ENCODE measurements at regions not wholly inside any gene's neighbourhood (a gene's known extent, or its start where the extent isn't known, plus 50 kb on each side); places are given as distances from the start of the nearest gene placed in this dataset.
"Not testable (repeated sequence)": the region's sequence is repeated elsewhere in the genome, so short reads cannot be mapped to it uniquely, and the experiment has no call there.

DNA sequence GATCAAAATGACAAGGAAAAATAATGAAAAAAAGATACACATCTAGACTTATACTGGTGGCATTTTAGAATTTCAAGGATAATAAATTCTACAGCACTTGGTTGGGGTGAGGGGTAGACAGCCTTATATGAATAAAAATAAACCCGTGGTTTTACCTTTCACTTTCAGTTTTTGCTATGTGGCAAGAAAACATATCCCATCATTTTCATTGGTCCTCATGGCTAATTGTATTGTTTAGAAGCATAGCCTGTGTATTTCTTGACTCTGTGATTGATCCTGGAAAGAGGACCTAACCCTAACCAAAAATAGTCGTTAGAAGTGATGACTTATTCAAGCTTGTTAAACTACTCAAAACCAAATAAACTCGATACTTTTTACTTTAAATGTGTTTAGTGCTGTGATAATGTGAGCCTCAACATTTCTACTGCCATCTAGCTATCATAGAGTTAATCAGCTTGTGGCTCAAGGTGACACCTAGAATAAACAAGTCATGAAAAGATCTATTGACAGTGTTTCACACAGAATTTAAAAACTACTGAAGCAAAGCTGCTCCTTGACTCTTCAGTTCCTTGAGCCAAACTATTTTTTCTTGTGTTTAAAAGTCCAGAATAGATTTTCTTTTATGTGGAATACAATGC is 153.3 kb upstream of the IZUMO3 start:
- CTCF ChIA-PET: no interaction called here
- Mint-ChIP-seq H3K27me3 (no peaks in the 10 kb centered on the region), H3K9me3 (peaks cover 6% of the 10 kb centered on the region), H3K4me1 (no peaks in the 10 kb centered on the region), H3K4me3 (no peak overlapping the region), H3K27ac (no peak overlapping the region), H3K36me3 (ENCODE audit: low read depth) (no peaks in the 10 kb centered on the region)
- POLR2A ChIA-PET: no interaction called here
- DNase-seq: no peak

DNA sequence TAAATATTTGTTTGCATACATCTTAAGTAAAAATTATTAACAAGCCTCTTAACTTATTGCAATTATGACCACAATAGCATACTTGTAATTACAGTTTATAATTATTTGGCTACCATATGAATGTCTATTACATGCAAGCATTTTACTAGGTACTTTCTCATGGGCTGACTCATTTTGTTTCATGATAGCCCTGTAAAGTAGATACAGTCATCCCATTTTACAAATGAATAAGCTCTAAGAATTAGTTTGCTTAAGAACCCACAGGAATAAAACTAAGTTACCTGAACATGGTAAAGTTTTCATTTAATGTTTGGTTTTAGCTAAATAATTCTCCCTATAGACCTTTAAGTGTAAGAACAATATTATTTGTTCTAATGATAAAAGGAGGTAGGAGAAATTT is 126.6 kb upstream of the IZUMO3 start:
- H3K4me1 Mint-ChIP-seq: no peaks in the 10 kb centered on the region
- H3K36me3 Mint-ChIP-seq (ENCODE audit: low read depth): no peaks in the 10 kb centered on the region
- ChIA-PET POLR2A (no interaction called here), CTCF (no interaction called here)
- peaks cover 8% of the 10 kb centered on the region for H3K9me3 Mint-ChIP-seq
- no peaks in the 10 kb centered on the region for H3K27me3 Mint-ChIP-seq
- DNase-seq: no peak
- H3K27ac Mint-ChIP-seq: no peak overlapping the region
- H3K4me3 Mint-ChIP-seq: no peak overlapping the region

DNA sequence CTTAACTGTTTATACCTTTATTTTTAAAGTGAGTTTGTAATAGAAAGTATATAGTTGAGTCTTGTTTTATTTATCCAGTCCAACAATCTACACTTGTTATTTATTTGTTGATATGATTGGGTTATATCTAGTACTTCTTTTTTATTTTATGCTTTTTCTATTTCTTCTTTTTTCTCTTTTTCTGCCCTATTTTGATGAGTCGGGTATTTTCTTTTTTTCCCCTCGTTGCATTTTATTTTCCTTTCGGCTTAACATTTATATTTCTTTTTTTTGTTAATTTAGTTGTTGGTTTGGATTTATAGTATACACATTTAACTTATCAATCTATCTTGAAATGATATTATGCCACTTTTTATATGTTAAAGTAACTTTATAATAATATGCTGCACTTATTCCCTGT is 111.7 kb upstream of the IZUMO3 start:
- Mint-ChIP-seq H3K27me3 (no peaks in the 10 kb centered on the region), H3K27ac (no peak overlapping the region), H3K4me1 (no peaks in the 10 kb centered on the region), H3K36me3 (ENCODE audit: low read depth) (no peaks in the 10 kb centered on the region), H3K9me3 (peaks cover 16% of the 10 kb centered on the region), H3K4me3 (no peak overlapping the region)
- ChIA-PET CTCF (no interaction called here), POLR2A (no interaction called here)
- no peak for DNase-seq

DNA sequence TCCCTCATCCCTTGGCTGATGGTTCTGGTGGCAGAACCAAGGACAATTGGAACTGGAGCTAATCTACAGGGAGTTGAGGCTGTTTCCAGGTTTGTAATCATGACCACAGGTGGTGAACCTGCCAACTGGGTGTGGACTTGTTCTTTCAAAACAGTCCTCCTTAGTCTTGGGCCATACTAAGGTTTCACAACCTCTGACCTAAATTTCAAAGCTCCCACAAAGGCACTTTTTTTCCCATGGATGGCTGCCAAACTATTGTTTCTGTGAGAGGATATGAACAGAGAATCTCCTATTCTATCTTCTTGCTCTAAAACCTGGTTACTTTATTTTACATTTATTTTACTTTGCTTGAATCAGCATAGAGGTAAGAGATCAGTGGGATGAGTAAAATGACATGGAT is 106.5 kb upstream of the IZUMO3 start:
- H3K27me3 Mint-ChIP-seq: no peaks in the 10 kb centered on the region
- H3K9me3 Mint-ChIP-seq: peaks cover 11% of the 10 kb centered on the region
- no peaks in the 10 kb centered on the region for H3K4me1 Mint-ChIP-seq
- no peak overlapping the region for H3K4me3 Mint-ChIP-seq
- H3K27ac Mint-ChIP-seq: no peak overlapping the region
- DNase-seq: no peak
- ChIA-PET POLR2A (no interaction called here), CTCF (no interaction called here)
- H3K36me3 Mint-ChIP-seq (ENCODE audit: low read depth): no peaks in the 10 kb centered on the region

DNA sequence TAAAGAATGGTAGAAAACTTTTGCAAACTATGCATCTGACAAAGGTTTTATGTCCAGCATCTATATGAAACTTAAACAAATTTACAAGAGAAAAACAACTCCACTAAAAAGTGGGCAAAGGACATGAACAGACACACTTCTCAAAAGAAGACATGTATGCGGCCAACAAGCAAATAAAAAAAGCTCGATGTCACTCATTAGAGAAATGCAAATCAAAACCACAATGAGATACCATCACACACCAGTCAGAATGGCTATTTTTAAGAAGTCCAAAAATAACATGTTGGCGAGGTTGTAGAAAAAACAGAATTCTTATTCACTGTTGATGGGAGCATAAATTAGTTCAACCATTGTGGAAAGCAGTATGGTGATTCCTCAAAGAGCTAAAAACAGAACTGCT is 83.1 kb upstream of the IZUMO3 start:
- H3K27me3 Mint-ChIP-seq; H3K4me3 Mint-ChIP-seq; POLR2A ChIA-PET; H3K4me1 Mint-ChIP-seq; H3K27ac Mint-ChIP-seq; H3K9me3 Mint-ChIP-seq; CTCF ChIA-PET; DNase-seq; H3K36me3 Mint-ChIP-seq (ENCODE audit: low read depth): not testable (repeated sequence)

DNA sequence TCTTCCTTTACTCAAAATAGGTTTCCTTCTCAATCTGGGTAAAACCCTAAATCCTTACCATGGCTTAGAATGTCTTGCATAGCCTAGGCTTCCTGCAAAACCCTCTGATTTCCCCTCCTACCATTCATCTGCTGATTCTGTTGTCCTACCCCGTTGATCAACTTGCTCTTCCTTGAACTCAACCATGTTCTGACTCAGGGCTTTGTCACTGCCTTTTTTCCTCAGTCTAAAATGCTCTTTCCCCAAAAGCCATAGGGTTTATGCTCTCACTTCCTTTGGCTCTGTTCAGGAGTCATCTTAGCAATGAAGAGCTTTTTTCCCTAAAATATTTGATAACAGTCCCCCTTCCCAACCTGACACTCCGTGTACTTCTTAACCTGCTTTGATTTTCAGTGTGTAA is 79.4 kb upstream of the IZUMO3 start:
- Mint-ChIP-seq H3K9me3 (peaks cover 9% of the 10 kb centered on the region), H3K4me1 (no peaks in the 10 kb centered on the region)

DNA sequence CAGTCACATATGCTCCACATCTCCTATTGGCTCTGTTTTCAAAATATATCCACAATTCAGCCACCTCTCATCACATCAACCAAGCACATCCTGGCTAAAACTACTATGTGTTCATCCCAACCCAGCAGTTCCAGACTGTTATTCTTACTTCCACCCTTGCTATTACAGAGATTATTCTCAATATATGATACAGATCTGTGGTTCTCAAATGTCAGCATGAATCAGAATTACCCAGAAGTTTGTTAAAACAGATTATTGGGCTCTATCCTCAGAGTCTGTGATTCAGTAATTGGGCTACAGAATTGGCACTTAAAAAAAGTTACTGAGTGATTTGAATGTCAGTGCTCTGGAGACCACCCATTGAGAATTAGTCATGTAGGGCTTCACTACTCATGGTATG is 78.8 kb upstream of the IZUMO3 start:
- ChIA-PET CTCF (no interaction called here), POLR2A (no interaction called here)
- peaks cover 9% of the 10 kb centered on the region for H3K9me3 Mint-ChIP-seq
- H3K4me1 Mint-ChIP-seq: no peaks in the 10 kb centered on the region
- no peak for DNase-seq
- no peak overlapping the region for H3K4me3 Mint-ChIP-seq
- no peaks in the 10 kb centered on the region for H3K36me3 Mint-ChIP-seq (ENCODE audit: low read depth)
- H3K27me3 Mint-ChIP-seq: no peaks in the 10 kb centered on the region
- H3K27ac Mint-ChIP-seq: no peak overlapping the region

More for the DNA sequence above, 79.4 kb upstream of the IZUMO3 start:
- no peak for DNase-seq
- H3K4me3 Mint-ChIP-seq: no peak overlapping the region
- H3K27ac Mint-ChIP-seq: no peak overlapping the region
- no peaks in the 10 kb centered on the region for H3K36me3 Mint-ChIP-seq (ENCODE audit: low read depth)
- ChIA-PET CTCF (no interaction called here), POLR2A (no interaction called here)
- no peaks in the 10 kb centered on the region for H3K27me3 Mint-ChIP-seq

DNA sequence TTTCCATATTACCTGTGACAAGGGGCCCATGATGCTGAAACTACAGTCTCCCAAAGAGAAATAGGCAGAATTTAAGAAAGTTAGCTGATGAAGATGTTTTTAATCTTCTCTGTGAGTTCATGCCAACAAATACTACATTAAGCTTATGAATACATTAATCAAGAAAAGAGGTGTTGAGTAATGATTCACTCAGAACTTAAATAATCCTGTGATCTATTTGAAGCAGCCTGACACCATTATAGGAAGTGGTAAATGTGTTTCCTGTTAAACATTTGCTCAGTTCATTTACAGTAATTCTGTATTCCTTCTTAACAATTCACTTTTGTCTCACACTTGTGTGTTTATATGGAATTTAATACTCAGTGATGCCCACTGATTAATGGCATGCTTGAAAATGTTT is 75.0 kb upstream of the IZUMO3 start:
- DNase-seq: no peak
- peaks cover 11% of the 10 kb centered on the region for H3K9me3 Mint-ChIP-seq

DNA sequence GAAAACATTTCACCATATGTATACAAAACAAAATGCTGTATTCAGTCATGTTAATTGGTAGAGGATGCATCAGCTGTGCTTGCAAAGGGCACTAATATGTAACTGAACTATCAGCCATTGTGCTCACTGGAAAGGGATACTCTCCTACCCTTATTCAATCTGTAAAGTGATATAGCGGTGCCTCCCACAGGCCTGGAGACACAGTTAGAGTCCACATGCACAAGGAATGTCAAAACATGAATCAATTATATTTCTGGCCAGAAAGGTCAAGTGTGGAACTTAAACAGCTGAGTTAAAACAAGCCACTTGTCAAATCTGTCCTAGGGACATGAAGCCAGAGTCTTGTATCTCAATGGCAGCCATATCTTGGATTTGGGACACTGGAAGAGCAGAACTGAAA is 71.2 kb upstream of the IZUMO3 start:
- Mint-ChIP-seq H3K9me3 (peaks cover 9% of the 10 kb centered on the region), H3K36me3 (ENCODE audit: low read depth) (no peaks in the 10 kb centered on the region), H3K27me3 (no peaks in the 10 kb centered on the region), H3K4me1 (no peaks in the 10 kb centered on the region), H3K27ac (no peak overlapping the region), H3K4me3 (no peak overlapping the region)
- POLR2A ChIA-PET: no interaction called here
- DNase-seq: no peak
- CTCF ChIA-PET: no interaction called here

More for the DNA sequence above, 75.0 kb upstream of the IZUMO3 start:
- POLR2A ChIA-PET: no interaction called here
- Mint-ChIP-seq H3K36me3 (ENCODE audit: low read depth) (no peaks in the 10 kb centered on the region), H3K4me1 (no peaks in the 10 kb centered on the region), H3K27me3 (no peaks in the 10 kb centered on the region), H3K4me3 (no peak overlapping the region), H3K27ac (no peak overlapping the region)
- CTCF ChIA-PET: no interaction called here

DNA sequence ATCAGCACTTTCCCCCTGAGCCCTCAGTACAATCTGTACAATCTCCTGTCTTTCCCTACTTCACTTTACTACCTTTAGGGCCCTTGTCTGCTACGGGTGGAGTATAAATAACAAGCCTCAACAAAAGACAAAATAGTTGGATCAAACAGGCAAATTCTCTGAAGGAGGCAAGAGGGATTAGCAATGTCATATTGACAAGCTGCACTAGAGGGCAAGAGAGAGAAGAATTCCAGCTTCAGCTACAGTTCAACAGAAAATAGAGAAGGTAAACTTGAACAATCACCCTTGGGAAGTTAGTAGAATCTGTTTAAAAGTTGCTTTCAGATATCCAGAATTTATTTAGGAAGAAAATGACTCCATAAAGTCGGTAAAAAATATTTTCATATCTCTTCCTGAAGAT is 68.4 kb upstream of the IZUMO3 start:
- Mint-ChIP-seq H3K27me3 (no peaks in the 10 kb centered on the region), H3K27ac (no peak overlapping the region), H3K4me1 (no peaks in the 10 kb centered on the region), H3K36me3 (ENCODE audit: low read depth) (no peaks in the 10 kb centered on the region), H3K4me3 (no peak overlapping the region), H3K9me3 (peaks cover 9% of the 10 kb centered on the region)
- no peak for DNase-seq
- CTCF ChIA-PET: no interaction called here
- POLR2A ChIA-PET: no interaction called here

DNA sequence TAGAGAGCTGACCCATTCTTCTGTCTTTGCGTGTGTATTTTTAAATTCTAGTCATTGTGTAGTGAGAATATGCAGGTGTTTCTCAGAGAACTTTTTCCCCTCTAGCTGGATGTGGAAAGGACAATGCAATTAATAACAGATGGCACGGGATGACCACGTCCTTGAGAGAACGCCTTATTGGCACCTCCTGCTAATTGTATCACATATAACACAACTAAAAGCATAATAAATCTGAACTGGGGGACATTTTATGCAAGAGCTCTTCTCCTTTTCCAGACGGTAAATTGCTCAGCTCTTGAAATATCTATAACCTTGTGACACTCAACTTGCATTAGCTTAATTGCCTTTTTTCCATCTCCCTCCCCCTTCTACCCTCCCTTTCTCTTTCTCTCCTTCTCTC is 62.9 kb upstream of the IZUMO3 start:
- peaks cover 2% of the 10 kb centered on the region for H3K9me3 Mint-ChIP-seq
- no peak overlapping the region for H3K27ac Mint-ChIP-seq
- H3K4me1 Mint-ChIP-seq: no peaks in the 10 kb centered on the region
- no peak overlapping the region for H3K4me3 Mint-ChIP-seq
- ChIA-PET CTCF (interaction anchor here (1.4 kb wide), 1 partner anchor 21 kb away, joined by 3 read pairs; no protein-coding TSS in a partner anchor), POLR2A (no interaction called here)
- H3K27me3 Mint-ChIP-seq: no peaks in the 10 kb centered on the region
- DNase-seq: no peak
- H3K36me3 Mint-ChIP-seq (ENCODE audit: low read depth): no peaks in the 10 kb centered on the region

DNA sequence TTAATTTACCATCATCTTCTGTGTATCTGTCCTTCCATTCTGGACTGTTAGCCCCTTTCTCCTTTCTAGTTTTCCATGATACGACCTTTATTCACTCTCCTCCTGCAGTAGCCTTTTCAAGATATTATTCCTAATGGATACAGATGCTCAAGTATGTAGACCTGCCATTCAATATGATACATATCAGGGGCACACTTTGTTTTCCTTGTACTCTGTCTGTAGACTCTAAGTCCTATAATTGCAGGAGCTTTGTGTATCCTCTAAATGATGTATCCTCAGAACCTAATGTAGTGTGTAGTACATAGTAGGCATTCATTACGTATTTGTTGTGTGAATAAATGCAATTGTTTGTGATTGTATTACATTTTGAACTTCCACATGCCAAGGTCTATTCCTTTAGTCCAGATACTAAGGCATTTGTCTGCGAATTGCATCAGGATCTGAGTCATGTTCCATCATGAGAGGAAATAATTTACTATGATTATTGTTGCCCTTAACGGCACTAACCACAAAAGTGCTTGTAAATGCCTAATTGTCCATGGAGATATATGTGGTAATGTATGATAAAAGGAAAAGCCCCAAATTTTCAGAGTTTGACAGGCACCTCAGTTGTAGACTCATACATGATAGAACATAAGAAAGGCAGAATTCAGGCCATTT is 57.1 kb upstream of the IZUMO3 start:
- Mint-ChIP-seq H3K27me3 (no peaks in the 10 kb centered on the region), H3K9me3 (peaks cover 5% of the 10 kb centered on the region), H3K4me3 (no peak overlapping the region), H3K4me1 (no peaks in the 10 kb centered on the region), H3K36me3 (ENCODE audit: low read depth) (no peaks in the 10 kb centered on the region), H3K27ac (no peak overlapping the region)
- no peak for DNase-seq
- CTCF ChIA-PET: no interaction called here
- POLR2A ChIA-PET: no interaction called here
